ENCODE measurements at regions not wholly inside any gene's neighbourhood (a gene's known extent, or its start where the extent isn't known, plus 50 kb on each side); places are given as distances from the start of the nearest gene placed in this dataset.

GRCh38 chr7:27329909-27330308 lies 87.3 kb downstream of the EVX1 start:
- 25 to 46% methylated on average over 1 of the region's 1 CpG for WGBS, 2 donors
- no peaks in the 10 kb centered on the region for H3K27me3 ChIP-seq
- DNase-seq (no peak), ATAC-seq (ENCODE audit: low FRiP score in 2 of 2) (no peak)
- H3K9me3 ChIP-seq, result peaks cover 0 to 4% (median 0%) of the 10 kb centered on the region in 4 donors
- no peaks in the 10 kb centered on the region for H3K4me1 ChIP-seq
- TF ChIP-seq POLR2AphosphoS5 (IDR thresholded peaks at IDR 0.05), result no peak
- H3K36me3 ChIP-seq, result no peaks in the 10 kb centered on the region
- no peak overlapping the region for H3K27ac ChIP-seq
- no peak overlapping the region for H3K4me3 ChIP-seq

DNA sequence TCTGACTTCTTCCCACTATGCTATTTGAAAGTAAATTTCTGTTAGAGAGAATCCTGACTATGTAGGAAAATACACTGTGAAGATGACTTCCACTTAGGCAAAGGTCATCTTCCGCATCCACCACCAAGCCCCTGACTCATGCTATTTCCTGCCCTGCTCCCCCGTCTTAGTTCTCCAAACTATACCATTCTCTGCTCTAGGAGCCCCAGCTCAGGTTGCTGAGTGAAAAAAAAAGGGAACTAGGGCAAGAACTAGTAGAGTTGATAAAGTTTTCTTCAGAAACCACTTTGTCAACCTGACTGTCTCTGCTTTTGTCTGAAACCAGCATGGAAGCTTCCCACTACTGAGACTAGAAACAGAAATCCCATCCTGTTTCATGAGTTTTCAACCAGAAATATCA lies 96.9 kb downstream of the EVX1 start:
- Histone ChIP-seq H3K4me3 (no peak overlapping the region), H3K36me3 (no peaks in the 10 kb centered on the region), H3K9me3 (no peaks in the 10 kb centered on the region), H3K27me3 (no peaks in the 10 kb centered on the region), H3K27ac (peak overlapping the region in 1 of 4 donors; percentile 39), H3K4me1 (no peaks in the 10 kb centered on the region)
- 69 to 71% methylated on average over 2 of the region's 2 CpGs for WGBS, 2 donors
- DNase-seq, result peak in 1 of 2 donors; percentile 39
- peak; percentile 40 to 79 for ATAC-seq (ENCODE audit: low FRiP score in 2 of 2)
- TF ChIP-seq POLR2A (IDR thresholded peaks at IDR 0.05), result no peak
- no peak for TF ChIP-seq POLR2AphosphoS5 (IDR thresholded peaks at IDR 0.05)
- no peak for TF ChIP-seq EP300 (IDR thresholded peaks at IDR 0.05)
- TF ChIP-seq, protein P1, sequence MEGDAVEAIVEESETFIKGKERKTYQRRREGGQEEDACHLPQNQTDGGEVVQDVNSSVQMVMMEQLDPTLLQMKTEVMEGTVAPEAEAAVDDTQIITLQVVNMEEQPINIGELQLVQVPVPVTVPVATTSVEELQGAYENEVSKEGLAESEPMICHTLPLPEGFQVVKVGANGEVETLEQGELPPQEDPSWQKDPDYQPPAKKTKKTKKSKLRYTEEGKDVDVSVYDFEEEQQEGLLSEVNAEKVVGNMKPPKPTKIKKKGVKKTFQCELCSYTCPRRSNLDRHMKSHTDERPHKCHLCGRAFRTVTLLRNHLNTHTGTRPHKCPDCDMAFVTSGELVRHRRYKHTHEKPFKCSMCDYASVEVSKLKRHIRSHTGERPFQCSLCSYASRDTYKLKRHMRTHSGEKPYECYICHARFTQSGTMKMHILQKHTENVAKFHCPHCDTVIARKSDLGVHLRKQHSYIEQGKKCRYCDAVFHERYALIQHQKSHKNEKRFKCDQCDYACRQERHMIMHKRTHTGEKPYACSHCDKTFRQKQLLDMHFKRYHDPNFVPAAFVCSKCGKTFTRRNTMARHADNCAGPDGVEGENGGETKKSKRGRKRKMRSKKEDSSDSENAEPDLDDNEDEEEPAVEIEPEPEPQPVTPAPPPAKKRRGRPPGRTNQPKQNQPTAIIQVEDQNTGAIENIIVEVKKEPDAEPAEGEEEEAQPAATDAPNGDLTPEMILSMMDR (IDR thresholded peaks at IDR 0.05), result no peak

GRCh38 chr7:27344471-27344870 lies 101.9 kb downstream of the EVX1 start:
- no peak overlapping the region for H3K4me3 ChIP-seq
- no peaks in the 10 kb centered on the region for H3K36me3 ChIP-seq
- ATAC-seq (ENCODE audit: low FRiP score in 2 of 2), result no peak
- no peaks in the 10 kb centered on the region for H3K9me3 ChIP-seq
- TF ChIP-seq POLR2AphosphoS5 (IDR thresholded peaks at IDR 0.05) (no peak), EP300 (IDR thresholded peaks at IDR 0.05) (no peak), POLR2A (IDR thresholded peaks at IDR 0.05) (no peak)
- TF ChIP-seq, protein P1 (IDR thresholded peaks at IDR 0.05), result no peak
- H3K27ac ChIP-seq, result no peak overlapping the region
- no peak for DNase-seq
- peaks cover 0 to 7% (median 0%) of the 10 kb centered on the region in 4 donors for H3K4me1 ChIP-seq
- H3K27me3 ChIP-seq, result no peaks in the 10 kb centered on the region

- Histone ChIP-seq H3K36me3 (no peaks in the 10 kb centered on the region), H3K27me3 (no peaks in the 10 kb centered on the region), H3K4me3 (no peak overlapping the region), H3K4me1 (peaks cover 0 to 7% (median 0%) of the 10 kb centered on the region in 4 donors), H3K9me3 (no peaks in the 10 kb centered on the region), H3K27ac (no peak overlapping the region)
- DNase-seq, result no peak
- no peak for ATAC-seq (ENCODE audit: low FRiP score in 2 of 2)
- 66 to 69% methylated on average over 3 of the region's 3 CpGs for WGBS, 2 donors
- no peak for TF ChIP-seq EP300 (IDR thresholded peaks at IDR 0.05)
- TF ChIP-seq POLR2AphosphoS5 (IDR thresholded peaks at IDR 0.05), result no peak
These were observed 102.7 kb downstream of the EVX1 start for GRCh38 chr7:27345164-27345887.

DNA sequence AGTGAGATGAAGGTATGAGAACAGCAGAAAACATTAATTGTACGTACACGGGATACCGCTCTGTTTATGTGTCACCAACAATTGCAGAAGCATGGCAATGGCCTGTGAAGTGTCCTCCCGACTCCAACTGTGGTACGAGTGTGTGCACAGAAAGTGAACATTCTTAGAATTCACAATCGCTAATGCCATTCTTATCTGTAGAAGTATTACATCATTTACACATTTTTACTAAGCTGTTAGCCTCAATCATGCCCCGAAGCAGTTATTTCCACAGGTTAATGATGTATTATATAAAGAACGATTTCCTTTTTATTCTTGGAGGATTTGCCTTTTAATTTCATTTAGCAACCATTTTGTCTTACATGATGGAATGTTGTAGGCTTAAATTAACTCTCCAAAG lies 103.4 kb downstream of the EVX1 start:
- ATAC-seq (ENCODE audit: low FRiP score in 2 of 2) (no peak), DNase-seq (no peak)
- TF ChIP-seq POLR2AphosphoS5 (IDR thresholded peaks at IDR 0.05) (no peak), EP300 (IDR thresholded peaks at IDR 0.05) (no peak), POLR2A (IDR thresholded peaks at IDR 0.05) (no peak)
- TF ChIP-seq, protein P1 (IDR thresholded peaks at IDR 0.05), result no peak
- Histone ChIP-seq H3K27ac (no peak overlapping the region), H3K4me3 (no peak overlapping the region), H3K4me1 (peaks cover 0 to 7% (median 0%) of the 10 kb centered on the region in 4 donors), H3K27me3 (no peaks in the 10 kb centered on the region), H3K36me3 (no peaks in the 10 kb centered on the region), H3K9me3 (no peaks in the 10 kb centered on the region)
- WGBS, 2 donors, result 71 to 78% methylated on average over 8 of the region's 8 CpGs

All from upper lobe of left lung (tissue), 6 donors.